ENCODE measurements at regions not wholly inside any gene's neighbourhood (a gene's known extent, or its start where the extent isn't known, plus 50 kb on each side); places are given as distances from the start of the nearest gene placed in this dataset.

DNA sequence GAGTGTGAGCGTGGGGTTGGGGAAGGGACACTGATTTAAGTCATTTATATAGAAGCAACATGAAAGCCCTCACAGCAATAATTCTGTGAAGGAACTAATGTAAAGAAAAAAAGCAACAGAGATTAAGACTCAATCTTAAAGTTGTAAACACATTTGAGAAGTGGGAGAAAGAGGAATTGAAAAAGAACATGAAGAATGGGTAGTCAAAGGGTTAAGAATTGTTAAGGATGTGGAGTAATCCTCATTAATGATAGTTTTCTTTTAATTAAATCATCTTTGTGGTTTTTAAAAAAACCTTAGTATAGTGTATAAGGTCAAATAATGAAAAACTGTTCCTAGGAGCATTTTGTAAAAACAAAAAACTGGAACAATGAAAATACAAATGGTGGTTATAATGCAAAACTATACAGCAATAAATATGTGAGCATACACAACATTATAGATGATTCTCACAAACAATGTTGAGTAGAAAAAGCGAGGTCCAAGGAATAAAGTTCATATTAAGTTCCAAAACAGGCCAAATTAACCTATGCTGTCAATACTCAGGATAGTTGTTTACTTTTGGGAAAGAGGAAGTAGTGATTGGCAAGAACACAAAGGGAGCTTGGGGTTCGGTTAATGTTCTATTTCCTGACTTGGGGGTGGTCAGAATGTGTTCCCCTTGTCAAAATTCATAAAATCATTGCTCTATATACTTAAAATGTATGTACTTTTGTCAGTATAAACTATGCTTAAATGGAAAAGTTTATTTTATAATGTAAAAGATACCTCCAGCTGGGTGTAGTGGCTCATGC is 120.4 kb upstream of the ATF7IP start:
- ChIA-PET CTCF (interaction anchor here (1.4 kb wide), 1 partner anchor 11 kb away, joined by 3 read pairs; no protein-coding TSS in a partner anchor), POLR2A (no interaction called here)

DNA sequence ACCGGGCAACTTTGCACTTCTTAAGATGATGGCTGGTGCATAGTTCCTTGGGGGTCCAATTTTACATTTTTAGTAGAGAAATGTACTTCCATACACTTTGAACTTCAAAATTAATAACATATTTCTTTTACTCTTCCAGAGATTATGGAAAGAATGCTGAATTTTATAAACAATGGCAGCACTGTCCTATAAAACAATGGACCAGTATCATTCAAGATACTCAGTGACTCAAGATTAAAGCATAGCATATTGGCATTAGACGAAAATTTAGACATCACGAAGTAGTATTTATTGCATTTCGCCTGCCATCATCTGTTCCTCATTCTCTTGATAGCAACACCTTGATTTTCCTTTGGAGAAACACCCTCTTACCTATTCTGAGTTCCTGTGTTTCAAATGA is 118.3 kb upstream of the ATF7IP start:
- ChIA-PET CTCF (no interaction called here), POLR2A (no interaction called here)

DNA sequence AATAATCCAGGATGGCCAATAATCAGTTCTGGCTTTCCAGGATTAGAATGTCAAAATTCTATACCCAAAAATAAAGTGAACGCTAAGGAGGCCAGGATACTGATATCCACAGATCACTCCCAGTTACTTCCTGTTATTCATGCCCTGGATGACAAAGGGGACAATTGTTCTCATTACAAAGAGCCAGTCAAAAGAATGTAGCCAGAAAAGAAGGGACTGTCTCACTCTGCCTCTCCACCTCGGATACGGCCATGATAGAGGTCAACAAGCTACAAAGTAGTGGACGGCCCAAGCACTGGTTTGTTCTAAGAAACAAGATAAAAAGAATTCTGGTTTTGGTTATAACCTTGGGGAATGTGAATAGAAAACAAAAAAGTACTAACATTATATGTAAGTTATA is 116.1 kb upstream of the ATF7IP start:
- ChIA-PET POLR2A (no interaction called here), CTCF (no interaction called here)

DNA sequence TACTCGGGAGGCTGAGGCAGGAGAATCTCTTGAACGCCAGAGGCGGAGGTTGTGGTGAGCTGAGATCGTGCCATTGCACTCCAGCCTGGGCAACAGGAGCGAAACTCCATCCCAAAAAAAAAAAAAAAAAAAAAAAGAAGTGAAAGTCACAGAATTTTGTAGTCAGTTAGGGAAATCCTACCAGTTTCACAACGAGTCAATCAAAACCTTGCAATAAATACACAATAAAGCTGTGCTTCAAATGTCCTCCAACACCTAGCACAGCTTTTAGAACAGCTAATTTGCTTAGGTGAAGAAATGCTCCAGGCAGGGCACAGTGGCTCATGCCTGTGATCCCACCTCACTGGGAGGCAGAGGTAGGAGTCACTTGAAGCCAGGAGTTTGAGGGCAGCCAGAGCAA is 112.8 kb upstream of the ATF7IP start:
- POLR2A ChIA-PET = interaction anchor here (0.6 kb wide), 1 partner anchor 544 kb away, joined by 6 read pairs; no protein-coding TSS in a partner anchor

DNA sequence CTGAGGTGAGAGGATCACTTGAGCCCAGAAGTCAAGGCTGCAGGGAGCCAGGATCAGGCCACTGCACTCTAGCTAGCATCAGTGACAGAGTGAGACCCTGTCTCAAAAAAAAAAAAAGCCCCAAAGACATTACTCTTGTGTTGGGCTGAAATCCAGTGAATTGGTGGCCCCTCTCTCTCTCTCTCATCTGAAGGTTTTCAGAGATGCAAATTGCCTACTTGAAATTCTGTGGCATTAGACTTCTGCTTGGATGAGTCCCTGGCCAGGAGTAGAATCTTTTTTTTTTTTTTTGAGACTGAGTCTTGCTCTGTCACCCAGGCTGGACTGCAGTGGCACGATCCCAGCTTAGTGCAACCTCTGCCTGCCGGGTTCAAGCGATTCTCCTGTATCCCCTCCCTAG is 112.0 kb upstream of the ATF7IP start:
- CTCF ChIA-PET = no interaction called here
- POLR2A ChIA-PET = no interaction called here

More for the DNA sequence above, 112.8 kb upstream of the ATF7IP start:
- CTCF ChIA-PET = interaction anchor here (0.9 kb wide), 1 partner anchor 15 kb away, joined by 3 read pairs; no protein-coding TSS in a partner anchor

DNA sequence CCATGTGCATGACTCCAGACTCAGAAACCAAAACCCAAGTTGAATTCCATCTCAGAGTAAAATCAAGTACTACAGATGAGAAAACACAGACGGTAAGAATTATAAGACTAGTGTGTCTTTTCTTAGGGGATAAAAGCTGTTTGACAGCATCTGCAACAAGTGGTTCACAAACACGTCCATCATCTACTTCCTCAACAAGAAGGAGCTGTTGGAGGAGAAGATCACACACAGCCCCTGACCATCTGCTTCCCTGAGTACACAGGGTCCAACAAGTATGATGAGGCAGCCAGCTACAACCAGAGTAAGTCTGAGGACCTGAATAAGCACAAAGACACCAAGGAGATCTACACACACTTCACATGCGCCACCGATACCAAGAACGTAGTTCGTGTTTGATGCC is 110.7 kb upstream of the ATF7IP start:
- ChIA-PET POLR2A (interaction anchor here (0.6 kb wide), 1 partner anchor 404 kb away, joined by 3 read pairs; no protein-coding TSS in a partner anchor), CTCF (interaction anchor here (1.4 to 2.3 kb wide), 3 partner anchors 14 to 111 kb away, joined by 6 to 8 read pairs (median 7); partner anchors contain the start of gene ATF7IP)

DNA sequence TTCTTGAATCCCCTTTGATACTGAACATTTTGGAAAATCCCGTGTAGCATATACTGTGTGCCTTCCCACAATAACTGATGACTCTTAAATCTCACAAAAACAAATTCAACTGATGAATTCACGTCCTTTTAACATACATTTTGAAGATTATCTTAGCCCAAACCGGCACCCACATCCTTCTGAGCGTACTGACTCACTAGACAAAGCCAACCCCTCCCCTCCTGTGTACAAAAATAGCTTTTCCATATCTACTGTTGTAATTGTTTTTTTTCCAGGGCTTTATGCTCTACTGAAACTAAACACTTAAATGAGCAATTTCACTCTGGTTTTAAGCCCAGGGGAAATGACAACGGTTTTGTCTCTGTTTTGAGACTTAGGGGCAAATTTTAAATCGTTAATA is 109.4 kb upstream of the ATF7IP start:
- ChIA-PET POLR2A (interaction anchor here (0.6 kb wide), 1 partner anchor 19 kb away, joined by 3 read pairs; no protein-coding TSS in a partner anchor), CTCF (interaction anchor here (1.1 to 2.3 kb wide), 5 partner anchors 10 to 198 kb away, joined by 3 to 8 read pairs (median 6); partner anchors contain the start of gene ATF7IP)

DNA sequence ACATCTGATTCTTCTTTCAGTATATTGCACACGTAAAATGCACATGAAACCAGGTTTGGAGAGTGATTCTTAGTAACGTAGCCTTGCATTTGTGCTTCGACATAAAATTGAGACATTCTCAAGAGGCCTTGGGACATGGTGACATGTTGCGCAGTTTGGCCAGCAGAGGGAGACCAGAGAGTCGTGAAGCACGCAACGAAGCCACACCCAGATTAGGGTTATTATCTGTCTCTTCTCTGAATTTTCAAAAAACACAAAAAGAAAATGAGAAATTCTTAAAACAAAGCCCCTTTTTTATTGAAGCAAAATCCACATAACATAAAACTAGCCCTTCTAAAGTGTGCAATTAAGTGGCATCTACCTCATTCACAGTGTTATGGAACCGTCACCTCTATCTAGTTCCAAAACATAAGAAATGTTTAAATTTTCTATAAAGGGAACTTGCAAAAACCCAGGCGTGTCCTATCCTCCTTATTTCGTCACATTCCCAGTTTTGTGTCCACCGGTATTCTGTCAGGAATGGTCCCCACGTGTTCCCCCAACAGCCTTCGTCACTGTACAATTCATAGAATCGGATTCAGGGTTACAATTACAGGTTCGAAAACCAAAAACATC is 108.8 kb upstream of the ATF7IP start:
- ChIA-PET CTCF (interaction anchor here (1.4 to 2.3 kb wide), 2 partner anchors 11 to 16 kb away, joined by 3 to 8 read pairs; no protein-coding TSS in a partner anchor), POLR2A (no interaction called here)

DNA sequence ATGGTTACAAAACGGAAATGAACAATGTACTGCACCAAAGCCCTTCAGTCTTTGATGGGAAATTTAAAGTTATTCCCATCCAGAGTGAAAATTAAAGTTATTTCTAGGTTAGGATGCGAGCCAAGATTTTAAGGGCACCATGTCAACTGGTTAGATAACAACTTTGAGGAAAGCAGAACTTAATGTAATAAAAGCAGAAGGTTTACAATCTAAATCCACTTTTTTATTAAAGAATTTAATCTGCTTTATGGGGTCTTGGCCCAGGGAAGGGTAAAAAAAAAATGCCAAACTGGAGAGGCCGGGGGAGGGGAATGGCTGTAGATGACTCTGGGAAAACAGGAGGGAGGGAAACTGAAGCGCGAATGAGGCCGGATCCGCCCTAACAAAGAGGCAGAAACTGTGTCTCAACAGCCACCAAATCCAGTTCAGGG is 108.2 kb upstream of the ATF7IP start:
- ChIA-PET POLR2A (interaction anchor here (0.5 to 2.0 kb wide), 6 partner anchors 108 to 1470 kb away, joined by 3 to 12 read pairs (median 4); partner anchors contain the start of gene ATF7IP), CTCF (interaction anchor here (1.0 to 1.6 kb wide), 4 partner anchors 108 to 197 kb away, joined by 3 to 8 read pairs (median 5); partner anchors contain the start of gene ATF7IP)

DNA sequence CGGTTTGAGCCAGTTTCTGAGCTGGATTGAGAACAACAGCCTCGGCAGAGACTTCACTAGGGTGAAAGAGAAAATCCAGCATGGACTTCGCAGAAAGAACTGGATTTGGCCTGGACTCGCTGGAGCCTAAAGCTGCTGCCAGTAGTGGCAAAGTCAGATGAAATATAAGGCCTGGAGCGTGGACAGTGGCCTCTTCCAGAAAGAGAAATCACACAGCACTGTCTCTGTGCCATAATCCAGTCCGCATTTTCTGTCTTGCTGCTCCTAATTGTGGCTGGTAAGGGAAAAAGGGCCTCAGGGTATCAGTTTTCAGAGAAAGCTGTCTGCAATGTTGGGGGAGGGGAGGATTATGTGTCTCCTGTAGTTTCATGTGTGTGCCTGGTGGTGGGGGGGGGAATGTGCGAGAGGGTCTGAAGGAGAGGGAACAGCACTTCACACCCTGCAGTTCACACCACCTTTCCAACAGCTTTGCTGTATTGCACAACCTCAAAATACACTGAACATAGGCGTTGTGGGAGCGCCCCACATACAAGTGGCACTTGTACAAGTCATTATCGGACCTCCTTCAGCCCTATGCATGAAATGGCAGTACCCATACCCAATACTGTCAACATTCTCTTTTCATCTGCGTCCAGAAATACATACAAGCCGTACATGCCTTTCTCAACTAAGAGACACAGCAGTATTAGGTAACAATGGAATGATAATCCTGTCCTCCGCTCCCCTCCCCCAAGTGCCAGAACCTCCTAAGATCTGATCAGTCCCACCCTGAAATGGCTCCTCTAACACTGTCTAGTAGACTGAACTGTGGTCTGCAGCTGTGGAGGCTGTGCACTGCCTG is 107.5 kb upstream of the ATF7IP start:
- CTCF ChIA-PET = interaction anchor here (1.0 to 1.6 kb wide), 4 partner anchors 108 to 196 kb away, joined by 3 to 8 read pairs (median 5); partner anchors contain the start of gene ATF7IP
- POLR2A ChIA-PET = interaction anchor here (0.5 to 2.0 kb wide), 6 partner anchors 108 to 1471 kb away, joined by 3 to 12 read pairs (median 4); partner anchors contain the start of gene ATF7IP

DNA sequence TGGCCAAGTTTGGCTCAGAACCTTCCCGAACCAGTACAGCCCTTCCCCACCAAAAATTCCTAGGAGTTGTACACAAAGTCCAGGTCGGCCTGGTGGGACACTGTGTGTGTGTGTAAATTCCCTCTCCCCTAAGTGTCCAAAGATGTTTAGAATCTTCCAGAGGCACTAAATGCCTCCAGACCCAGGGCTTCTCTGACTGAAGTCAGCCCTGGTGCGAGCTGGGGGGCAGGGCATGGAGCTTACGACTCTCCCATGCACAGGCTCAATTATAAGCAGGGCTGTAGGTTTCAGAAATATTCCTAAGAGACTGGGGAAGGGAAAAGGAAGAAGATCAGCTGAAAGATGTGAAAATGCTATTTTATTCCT is 106.9 kb upstream of the ATF7IP start:
- CTCF ChIA-PET = interaction anchor here (1.6 kb wide), 1 partner anchor 107 kb away, joined by 8 read pairs; the partner anchor contains the start of gene ATF7IP
- POLR2A ChIA-PET = interaction anchor here (0.6 to 2.0 kb wide), 3 partner anchors 103 to 136 kb away, joined by 5 to 12 read pairs (median 7); partner anchors contain the start of gene ATF7IP

DNA sequence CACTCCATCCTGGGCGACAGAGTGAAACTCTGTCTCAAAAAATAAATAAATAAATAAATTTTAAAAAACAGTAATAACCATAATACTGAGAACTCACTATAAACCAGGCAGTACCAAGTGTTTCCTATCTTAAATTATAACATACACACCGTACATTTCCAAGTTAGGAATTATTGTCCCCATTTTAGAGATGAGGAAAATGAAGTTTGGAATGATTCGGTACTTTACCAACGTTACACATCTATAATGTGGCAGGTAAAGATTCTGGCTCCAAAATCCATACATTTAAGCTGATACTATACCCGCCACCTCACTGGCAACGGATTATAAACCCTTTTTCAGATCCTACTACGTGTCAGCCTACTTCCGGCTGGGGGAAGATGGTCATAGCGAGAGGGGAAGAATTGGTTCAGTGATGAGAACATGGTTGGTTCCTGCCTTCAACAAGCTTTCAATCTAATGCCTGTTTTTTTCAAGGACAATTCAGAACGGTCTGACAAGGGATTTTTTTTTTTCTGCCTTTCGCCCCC is 105.9 kb upstream of the ATF7IP start:
- ChIA-PET POLR2A (no interaction called here), CTCF (no interaction called here)

DNA sequence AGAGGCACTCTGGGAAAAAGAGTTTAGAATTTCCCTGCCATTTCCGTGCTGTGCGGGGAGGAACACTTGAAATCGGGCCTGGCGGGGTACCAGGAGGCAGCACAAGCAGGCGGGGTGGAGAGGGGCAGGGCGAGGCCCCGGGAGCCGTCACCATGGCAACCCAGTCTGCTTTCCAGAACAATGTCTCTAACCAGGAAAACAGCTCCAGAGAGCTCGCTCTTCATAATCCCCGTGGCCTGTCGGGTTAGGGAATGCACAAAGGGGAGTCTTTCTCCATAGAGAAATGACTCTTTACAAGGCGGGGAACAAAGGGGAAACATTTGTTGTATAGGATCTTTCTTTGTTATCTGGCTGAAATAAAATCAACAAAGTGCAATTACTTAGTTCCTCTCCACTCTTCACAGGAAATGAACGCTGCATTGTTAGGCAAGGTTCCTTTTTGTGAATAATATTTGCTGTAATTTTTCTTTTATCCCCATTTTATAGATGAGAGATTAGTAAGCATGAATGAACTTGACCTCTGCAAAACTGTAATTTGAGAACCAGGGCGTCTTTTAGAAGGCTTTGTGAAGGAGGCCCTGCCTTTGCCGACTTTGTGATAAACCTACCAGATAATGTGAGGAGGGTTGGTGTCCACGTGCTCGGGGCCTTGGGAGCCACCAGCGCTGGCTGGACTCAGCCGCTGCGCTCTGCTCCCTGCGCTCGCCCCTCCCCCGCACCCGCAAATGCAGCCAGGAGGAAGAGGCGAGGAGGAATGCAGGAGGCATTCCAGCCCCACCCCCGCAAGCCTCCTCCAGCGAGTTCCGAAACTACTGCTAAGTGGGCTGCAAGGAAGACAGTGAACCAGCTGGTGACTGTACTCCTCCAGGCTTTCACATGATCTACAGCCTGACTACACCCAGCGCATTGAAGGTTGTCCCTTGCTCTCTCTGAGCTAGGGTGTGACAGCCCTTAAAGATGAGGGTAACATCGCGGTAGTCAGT is 105.2 kb upstream of the ATF7IP start:
- ChIA-PET POLR2A (no interaction called here), CTCF (no interaction called here)

DNA sequence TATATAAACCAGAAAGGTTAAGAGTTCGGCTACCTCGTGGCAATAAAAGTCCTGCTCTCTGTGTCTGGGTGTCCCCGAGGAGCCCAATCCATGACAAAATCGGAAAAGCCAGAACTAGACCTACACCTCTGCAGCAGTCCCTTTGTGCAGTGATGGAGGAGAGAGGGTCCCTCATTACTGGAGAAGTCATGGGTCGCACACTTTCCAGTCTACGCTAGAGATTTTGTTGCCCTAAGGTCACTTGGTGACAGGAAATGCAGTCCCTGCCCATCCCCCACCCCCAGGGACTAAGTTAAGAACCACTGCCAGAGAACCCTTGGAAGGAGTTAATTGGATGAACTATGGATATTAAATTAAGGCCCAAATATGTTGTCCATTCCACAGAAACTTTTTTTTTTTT is 104.4 kb upstream of the ATF7IP start:
- CTCF ChIA-PET = no interaction called here
- POLR2A ChIA-PET = no interaction called here

DNA sequence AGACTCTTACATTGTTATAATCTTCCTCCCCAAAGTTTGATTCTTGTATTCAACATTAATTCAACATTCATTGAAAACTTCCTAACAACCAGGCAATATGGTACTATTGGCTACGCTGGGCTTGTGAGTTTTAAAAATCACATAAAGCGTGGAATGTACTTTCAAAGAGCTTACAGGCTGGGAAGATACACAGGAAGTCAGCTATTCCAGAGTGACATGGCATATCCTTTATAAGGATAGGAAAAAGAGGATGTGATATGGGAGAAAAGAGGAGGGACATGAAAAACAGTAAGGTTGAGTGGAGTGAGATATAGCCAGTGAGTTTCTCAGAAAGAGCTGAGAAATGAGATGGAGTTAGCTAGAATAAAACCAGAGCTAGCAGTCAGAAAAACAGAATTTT is 103.6 kb upstream of the ATF7IP start:
- POLR2A ChIA-PET = no interaction called here
- CTCF ChIA-PET = no interaction called here

DNA sequence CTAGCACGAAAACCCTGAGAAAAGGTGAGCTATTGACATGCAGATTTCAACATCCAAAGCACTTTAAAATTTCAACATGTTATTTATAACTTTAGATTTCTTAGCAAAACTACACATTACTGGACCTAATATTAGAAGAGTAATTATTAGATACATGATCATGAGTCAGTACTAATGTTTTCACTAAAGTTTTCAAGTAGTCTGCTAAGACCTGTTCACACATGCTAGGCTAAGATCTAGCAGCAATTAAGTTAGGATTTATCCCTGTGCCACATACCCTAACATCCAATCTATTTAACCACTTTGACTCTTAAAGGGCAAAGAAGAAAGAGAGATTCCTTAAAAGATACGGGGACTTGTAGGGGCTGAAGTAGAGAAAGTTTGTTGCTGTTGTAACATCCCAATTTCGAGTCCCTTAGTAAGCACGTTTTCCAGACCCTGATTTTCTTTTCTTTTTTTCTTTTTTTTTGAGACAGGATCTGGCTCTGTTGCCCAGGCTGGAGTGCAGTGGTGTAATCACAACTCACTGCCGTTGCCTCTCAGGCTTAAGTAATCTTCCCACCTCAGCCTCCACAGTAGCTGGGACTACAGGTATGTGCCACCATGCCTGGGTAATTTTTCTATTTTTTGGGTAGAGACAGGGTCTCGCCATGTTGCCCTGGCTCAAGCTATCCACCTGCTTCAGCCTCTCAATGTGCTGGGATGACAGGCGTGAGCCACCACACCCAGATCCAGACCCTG is 102.5 kb upstream of the ATF7IP start:
- ChIA-PET POLR2A (no interaction called here), CTCF (interaction anchor here (0.6 kb wide), 1 partner anchor 9 kb away, joined by 5 read pairs; no protein-coding TSS in a partner anchor)

DNA sequence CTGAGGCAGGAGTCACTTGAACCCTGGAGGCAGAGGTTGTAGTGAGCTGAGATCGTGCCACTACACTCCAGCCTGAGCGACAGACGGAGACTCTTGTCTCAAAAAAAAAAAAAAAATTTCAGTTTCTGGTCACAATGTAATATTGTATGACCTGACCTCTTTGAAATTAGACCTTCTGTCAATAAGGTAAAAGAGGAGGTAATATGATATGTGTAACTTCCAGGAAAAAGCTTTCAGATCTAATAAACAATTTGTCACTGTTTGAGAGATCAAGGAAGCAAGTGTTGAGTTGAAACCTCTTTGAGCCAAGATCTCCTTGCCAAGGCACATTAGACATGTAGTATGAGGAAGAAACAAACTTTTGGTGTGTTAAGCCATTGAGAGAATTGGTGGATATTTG is 101.7 kb upstream of the ATF7IP start:
- POLR2A ChIA-PET = no interaction called here
- CTCF ChIA-PET = interaction anchor here (0.8 kb wide), 1 partner anchor 21 kb away, joined by 4 read pairs; no protein-coding TSS in a partner anchor

All from activated CD8-positive, alpha-beta memory T cell treated with anti-CD3 and anti-CD28 coated beads for 36 hours (primary cell).